HUES6 (cell line): ENCODE measurements at regions not wholly inside any gene's neighbourhood (a gene's known extent, or its start where the extent isn't known, plus 50 kb on each side); places are given as distances from the start of the nearest gene placed in this dataset.
"Not testable (repeated sequence)": the region's sequence is repeated elsewhere in the genome, so short reads cannot be mapped to it uniquely, and the experiment has no call there.

Source experiments
- H3K27ac ChIP-seq: 2 replicates; pipeline ENCODE4 v1.7.0; 2013; ENCODE audit warnings: low read depth, mild to moderate bottlenecking, low read length, inconsistent platforms
- H3K27me3 ChIP-seq: 2 replicates; pipeline ENCODE4 v1.6.1; 2013; ENCODE audit warnings: low read length; ENCODE audit not compliant: control insufficient read depth, insufficient read depth
- H3K36me3 ChIP-seq: 2 replicates; pipeline ENCODE4 v1.6.1; 2013; ENCODE audit warnings: low read length; ENCODE audit not compliant: control insufficient read depth, insufficient read depth
- H3K4me1 ChIP-seq: 2 replicates; pipeline ENCODE4 v1.6.1; 2013; ENCODE audit warnings: low read length; ENCODE audit not compliant: control insufficient read depth, insufficient read depth
- H3K4me3 ChIP-seq: 2 replicates; pipeline ENCODE4 v1.5.1; 2013; ENCODE audit warnings: low read depth, low read length
- H3K9ac ChIP-seq: one replicate; pipeline ENCODE4 v1.6.1; 2013; ENCODE audit warnings: mild to moderate bottlenecking, low read length
- H3K9me3 ChIP-seq: 2 replicates; pipeline ENCODE4 v1.6.1; 2013; ENCODE audit warnings: low read depth, low read length; ENCODE audit not compliant: control insufficient read depth, insufficient read depth

- no peak overlapping the region for H3K9ac ChIP-seq
Measured at GRCh38 chr7:119886007-119886406, 387.0 kb upstream of the KCND2 start.

DNA sequence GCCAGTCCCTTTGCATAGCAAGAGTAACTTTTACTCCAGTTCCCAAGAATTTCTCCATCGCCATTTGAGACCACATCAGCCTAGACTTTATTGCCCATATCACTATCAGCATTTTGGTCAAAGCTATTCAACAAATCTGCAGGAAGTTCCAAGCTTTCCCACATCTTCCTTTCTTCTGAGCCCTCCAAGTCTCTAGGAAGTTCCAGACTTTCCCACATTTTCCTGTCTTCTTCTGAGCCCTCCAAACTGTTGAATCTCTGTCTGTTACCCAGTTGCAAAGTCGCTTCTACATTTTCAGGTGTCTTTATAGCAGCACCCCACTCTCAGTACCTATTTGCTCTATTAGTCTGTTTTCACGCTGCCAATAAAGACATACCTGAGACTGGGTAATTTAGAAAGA is 386.4 kb upstream of the KCND2 start:
- not testable (repeated sequence) for H3K9me3 ChIP-seq, H3K27ac ChIP-seq, H3K4me3 ChIP-seq, H3K27me3 ChIP-seq, H3K4me1 ChIP-seq, H3K36me3 ChIP-seq, H3K9ac ChIP-seq

More at GRCh38 chr7:119886007-119886406, 387.0 kb upstream of the KCND2 start:
- Histone ChIP-seq H3K36me3 (no peaks in the 10 kb centered on the region), H3K27me3 (no peaks in the 10 kb centered on the region), H3K9me3 (peaks cover 2% of the 10 kb centered on the region; the same call in 1 of the 2 replicates), H3K4me3 (no peak overlapping the region), H3K4me1 (no peaks in the 10 kb centered on the region; the same call in 1 of the 2 replicates), H3K27ac (no peak overlapping the region)

GRCh38 chr7:119888251-119888650 is 384.7 kb upstream of the KCND2 start:
- Histone ChIP-seq H3K4me1 (no peaks in the 10 kb centered on the region; the same call in 1 of the 2 replicates), H3K4me3 (no peak overlapping the region), H3K27me3 (no peaks in the 10 kb centered on the region), H3K27ac (no peak overlapping the region), H3K9me3 (peaks cover 2% of the 10 kb centered on the region; the same call in 1 of the 2 replicates), H3K9ac (no peak overlapping the region), H3K36me3 (no peaks in the 10 kb centered on the region)

GRCh38 chr7:119890631-119891030 is 382.3 kb upstream of the KCND2 start:
- Histone ChIP-seq H3K27ac (no peak overlapping the region), H3K27me3 (no peaks in the 10 kb centered on the region), H3K9me3 (no peaks in the 10 kb centered on the region), H3K4me3 (no peak overlapping the region), H3K9ac (no peak overlapping the region), H3K4me1 (no peaks in the 10 kb centered on the region), H3K36me3 (no peaks in the 10 kb centered on the region)

GRCh38 chr7:119895320-119895719 is 377.7 kb upstream of the KCND2 start:
- H3K4me1 ChIP-seq: no peaks in the 10 kb centered on the region
- no peaks in the 10 kb centered on the region for H3K27me3 ChIP-seq
- H3K9me3 ChIP-seq: no peaks in the 10 kb centered on the region; the same call in 1 of the 2 replicates
- no peaks in the 10 kb centered on the region for H3K36me3 ChIP-seq
- no peak overlapping the region for H3K9ac ChIP-seq
- H3K27ac ChIP-seq: no peak overlapping the region
- no peak overlapping the region for H3K4me3 ChIP-seq

DNA sequence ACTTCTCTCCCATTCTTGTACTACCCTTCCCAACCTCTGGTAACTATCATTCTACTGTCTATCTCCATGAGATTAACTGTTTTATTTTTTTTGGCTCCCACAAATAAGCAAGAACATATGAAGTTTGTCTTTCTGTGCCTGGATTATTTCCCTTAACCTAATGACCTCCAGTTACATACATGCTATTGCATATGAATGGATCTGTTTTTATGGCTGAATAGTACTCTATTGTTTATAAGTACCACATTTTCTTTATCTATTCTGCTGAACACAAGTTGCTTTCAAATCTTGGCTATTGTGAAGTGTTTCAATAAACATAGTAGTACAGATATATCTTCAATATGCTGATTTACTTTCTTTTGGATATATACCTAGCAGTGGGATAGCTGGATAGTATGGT is 376.6 kb upstream of the KCND2 start:
- H3K4me1 ChIP-seq: no peaks in the 10 kb centered on the region
- no peak overlapping the region for H3K4me3 ChIP-seq
- H3K27me3 ChIP-seq: no peaks in the 10 kb centered on the region
- H3K9ac ChIP-seq: no peak overlapping the region
- H3K27ac ChIP-seq: no peak overlapping the region
- H3K9me3 ChIP-seq: no peaks in the 10 kb centered on the region; the same call in 1 of the 2 replicates
- H3K36me3 ChIP-seq: no peaks in the 10 kb centered on the region

- Histone ChIP-seq H3K9ac (no peak overlapping the region), H3K27ac (no peak overlapping the region), H3K36me3 (no peaks in the 10 kb centered on the region), H3K9me3 (no peaks in the 10 kb centered on the region; the same call in 1 of the 2 replicates), H3K4me1 (no peaks in the 10 kb centered on the region), H3K4me3 (no peak overlapping the region), H3K27me3 (no peaks in the 10 kb centered on the region)
Measured at GRCh38 chr7:119900996-119901672, 371.8 kb upstream of the KCND2 start.

DNA sequence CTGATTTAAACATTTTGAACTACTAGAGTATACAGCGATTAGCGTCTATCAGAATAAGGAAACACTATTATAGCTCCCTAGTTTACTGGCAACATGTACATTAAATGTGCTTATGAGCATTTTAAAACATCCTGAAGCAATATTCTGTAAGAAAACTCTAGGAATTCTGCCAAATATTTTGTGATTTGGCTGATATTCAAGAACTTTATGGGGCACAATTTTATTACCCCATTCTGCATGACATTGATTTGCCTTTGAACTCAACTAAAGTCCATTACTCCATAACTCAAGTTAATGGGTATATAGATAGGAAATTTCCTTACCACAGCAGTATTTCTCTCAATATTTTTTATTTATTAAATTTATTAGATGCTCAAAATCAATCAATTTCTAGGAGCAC is 369.9 kb upstream of the KCND2 start:
- Histone ChIP-seq H3K9ac (no peak overlapping the region), H3K27ac (no peak overlapping the region), H3K4me3 (no peak overlapping the region), H3K4me1 (no peaks in the 10 kb centered on the region), H3K9me3 (no peaks in the 10 kb centered on the region), H3K27me3 (no peaks in the 10 kb centered on the region), H3K36me3 (no peaks in the 10 kb centered on the region)

DNA sequence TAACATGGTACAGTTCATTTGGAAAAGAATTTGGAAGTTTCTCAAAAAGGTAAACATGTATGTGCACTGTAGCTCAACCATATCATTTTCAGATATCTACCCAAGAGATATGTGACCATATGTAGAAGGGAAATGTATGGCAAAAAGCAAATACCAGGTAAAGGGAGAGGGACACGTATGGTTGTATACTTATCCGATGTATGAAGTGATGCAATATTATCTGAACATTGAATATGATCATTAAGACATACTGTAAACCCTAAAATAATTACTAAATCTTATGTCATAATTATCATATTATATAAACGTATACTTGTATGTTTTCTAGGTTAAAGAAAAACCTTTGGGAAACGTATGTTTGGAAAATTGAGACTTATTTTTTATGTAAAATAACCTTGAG is 367.5 kb upstream of the KCND2 start:
- H3K4me1 ChIP-seq: no peaks in the 10 kb centered on the region
- H3K36me3 ChIP-seq: no peaks in the 10 kb centered on the region
- H3K9ac ChIP-seq: no peak overlapping the region

DNA sequence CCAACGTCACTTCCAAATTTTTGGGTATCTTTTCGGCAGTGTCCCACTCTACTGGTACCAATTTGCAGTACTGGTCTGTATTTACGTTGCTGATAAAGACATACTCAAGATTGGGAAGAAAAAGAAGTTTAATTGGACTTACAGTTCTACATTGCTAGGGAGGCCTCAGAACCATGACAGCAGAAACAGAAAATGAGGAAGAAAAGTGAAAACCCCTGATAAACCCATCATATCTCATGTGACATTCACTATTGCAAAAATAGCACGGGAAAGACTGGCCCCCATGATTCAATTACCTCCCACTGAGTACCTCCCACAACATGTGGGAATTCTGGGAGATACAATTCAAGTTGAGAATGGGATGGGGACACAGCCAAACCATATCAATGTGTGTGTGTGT is 364.0 kb upstream of the KCND2 start:
- Histone ChIP-seq H3K4me3 (no peak overlapping the region), H3K4me1 (no peaks in the 10 kb centered on the region), H3K9ac (no peak overlapping the region), H3K36me3 (no peaks in the 10 kb centered on the region), H3K9me3 (0 out of 2 replicates have a peak, but pooled peaks cover 3% of the 10 kb centered on the region), H3K27ac (no peak overlapping the region), H3K27me3 (no peaks in the 10 kb centered on the region)

More for the DNA sequence above, 367.5 kb upstream of the KCND2 start:
- H3K27me3 ChIP-seq: no peaks in the 10 kb centered on the region
- H3K9me3 ChIP-seq: 0 out of 2 replicates have a peak, but pooled peaks cover 3% of the 10 kb centered on the region
- no peak overlapping the region for H3K4me3 ChIP-seq
- H3K27ac ChIP-seq: no peak overlapping the region

DNA sequence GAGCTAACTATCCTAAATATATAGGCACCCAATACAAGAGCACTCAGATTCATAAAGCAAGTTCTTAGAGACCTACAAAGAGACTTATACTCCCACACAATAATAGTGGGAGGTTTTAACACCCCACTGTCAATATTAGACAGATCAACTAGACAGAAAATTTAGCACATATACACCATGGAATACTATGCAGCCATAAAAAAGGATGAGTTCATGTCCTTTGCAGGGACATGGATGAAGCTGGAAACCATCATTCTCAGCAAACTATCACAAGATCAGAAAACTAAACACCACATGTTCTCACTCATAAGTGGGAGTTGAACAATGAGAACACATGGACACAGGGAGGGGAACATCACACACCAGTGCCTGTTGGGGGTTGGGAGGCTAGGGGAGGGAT is 358.9 kb upstream of the KCND2 start:
- not testable (repeated sequence) for H3K4me1 ChIP-seq, H3K36me3 ChIP-seq, H3K9me3 ChIP-seq, H3K27me3 ChIP-seq, H3K4me3 ChIP-seq, H3K9ac ChIP-seq, H3K27ac ChIP-seq
